Activated CD4-positive, CD25-positive, alpha-beta regulatory T cell (primary cell): ENCODE measurements at regions not wholly inside any gene's neighbourhood (a gene's known extent, or its start where the extent isn't known, plus 50 kb on each side); places are given as distances from the start of the nearest gene placed in this dataset.

Experiments
- DNase-seq, 4 experiments: peaks; one replicate each; lab custom pipeline; 2025; lab: John Stamatoyannopoulos, UW

- no peak for DNase-seq
Observed at GRCh38 chr20:52921340-52921739, 50.8 kb upstream of the TSHZ2 start.

DNA sequence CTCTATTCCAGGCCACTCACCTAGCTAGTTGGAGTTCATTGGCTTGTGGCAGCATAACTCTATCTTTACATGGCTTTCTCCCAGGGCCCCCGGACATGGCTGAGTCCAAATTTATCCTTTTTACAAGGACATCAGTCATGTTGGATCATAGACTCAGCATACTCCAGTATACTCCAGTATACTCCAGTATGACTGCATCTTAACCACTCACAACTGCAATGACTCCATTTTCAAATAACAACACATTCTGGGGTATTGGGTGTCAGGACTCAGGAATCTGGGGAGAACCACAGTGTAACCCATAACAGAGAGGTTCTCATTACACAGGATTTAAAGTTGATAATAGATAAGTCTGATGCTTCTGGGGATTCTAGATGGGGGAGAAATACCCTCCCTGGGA is 53.8 kb upstream of the TSHZ2 start:
- DNase-seq = no peak

- no peak for DNase-seq
Observed at GRCh38 chr20:52915564-52915963, 56.6 kb upstream of the TSHZ2 start.

- no peak for DNase-seq
Observed at GRCh38 chr20:52914870-52915269, 57.3 kb upstream of the TSHZ2 start.

DNA sequence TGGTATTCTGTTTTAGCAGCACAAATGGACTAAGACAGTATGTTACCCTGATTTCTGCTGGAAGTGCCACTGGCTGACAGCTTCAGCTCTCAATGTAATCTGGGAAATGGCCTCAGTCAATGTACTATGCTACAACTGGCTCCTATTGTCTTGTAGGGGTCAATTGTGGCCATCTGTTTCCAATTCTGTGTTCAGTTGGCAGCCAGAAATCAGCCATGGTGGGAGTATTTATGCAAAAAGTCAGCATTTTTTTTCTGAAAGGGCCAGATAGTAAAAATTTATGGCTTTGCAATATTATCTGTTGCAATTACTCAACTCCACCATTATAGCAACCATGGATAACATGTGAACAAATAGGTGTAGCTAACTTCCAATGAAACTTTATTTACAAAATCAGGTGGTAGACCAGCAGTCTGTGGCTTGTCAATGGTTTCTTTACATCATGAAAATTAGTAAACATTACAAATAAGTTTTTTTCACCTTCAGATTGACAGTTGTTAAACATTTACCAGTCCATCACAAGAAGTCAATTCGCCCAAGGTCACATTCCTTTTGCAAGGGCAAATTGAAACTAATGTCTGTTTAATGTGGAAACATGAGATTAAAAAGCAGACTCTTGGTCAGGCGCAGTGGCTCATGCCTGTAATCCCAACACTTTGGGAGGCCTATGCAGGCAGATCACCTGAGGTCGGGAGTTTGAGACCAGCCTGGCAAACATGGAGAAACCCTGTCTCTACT is 58.3 kb upstream of the TSHZ2 start:
- DNase-seq = no peak

DNA sequence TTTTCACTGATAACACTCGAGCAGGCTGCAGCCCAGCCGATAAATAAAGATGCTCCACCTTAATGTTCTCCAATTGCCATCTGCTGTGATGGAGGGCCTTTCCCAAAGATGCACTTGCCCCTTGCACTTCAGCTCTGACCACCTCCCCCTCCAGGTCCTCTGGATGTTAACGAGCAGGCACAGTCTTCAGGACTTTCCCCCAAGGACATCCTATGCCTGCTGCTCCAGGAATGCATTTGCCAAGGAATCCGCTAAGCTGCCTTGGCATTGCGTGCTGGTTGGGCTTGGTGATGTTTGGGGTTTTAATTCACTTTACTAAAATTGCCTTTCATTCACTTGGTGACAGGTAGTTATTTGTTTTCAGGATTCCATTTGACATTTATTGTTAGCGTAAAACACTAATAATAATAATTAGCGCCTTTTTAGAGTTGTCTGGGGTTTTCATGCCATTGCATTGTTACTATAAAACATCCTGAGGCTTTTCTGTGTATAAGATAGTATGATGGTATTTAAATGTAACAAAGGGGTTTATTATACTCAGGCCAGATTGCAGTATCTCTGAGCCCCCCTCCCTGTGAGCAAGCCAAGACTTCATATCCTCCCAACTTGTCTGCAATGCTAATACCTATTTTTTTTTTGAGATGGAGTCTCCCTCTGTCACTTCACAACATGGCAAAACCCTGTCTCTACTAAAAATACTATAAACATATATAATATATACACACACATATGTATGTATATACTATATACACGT is 66.7 kb upstream of the TSHZ2 start:
- DNase-seq = no peak

DNA sequence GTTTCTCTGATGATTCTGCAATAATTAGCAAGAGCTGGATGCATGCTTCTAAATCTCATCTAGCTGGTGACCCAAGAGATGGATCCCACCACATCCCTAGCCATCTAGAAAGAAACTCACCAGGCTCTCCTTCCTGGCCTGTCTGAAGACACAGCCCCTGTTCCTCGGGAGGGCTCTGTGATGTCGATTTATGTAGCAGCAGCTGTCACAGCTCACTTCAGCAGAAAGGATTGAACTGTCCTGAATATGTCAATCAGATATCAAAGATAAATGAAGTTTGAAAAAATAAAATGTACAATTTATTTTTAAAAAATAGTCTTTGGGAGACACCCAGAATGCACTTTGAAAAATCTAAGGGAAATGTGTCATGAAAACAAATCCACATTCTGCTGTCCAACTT is 67.3 kb upstream of the TSHZ2 start:
- DNase-seq = no peak

DNA sequence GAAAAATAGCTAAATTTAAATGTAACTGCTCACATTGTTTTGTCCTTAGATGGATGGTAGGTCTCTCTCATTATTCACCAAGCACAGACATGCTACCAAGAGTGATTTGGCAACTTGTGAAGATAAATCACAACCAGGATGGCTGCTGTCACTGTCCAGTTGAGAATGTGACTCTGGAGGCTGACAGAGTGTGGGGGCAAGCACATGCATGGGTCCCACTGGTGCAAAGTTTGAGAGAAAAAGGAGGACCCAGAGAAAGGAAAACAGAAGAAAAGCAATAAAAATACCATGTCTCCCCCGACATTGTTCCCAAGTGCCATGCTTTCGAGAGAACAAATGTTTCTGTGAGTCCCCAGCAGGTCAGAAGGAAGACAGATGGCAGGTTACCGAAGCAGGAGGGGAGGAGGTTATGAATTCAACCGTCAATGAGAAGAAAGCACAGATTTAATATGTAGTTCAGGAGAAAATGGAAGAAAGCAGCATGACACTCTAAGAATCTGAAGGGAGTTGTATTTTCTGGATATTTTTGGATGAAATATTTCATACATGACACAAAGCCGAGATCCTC is 73.0 kb upstream of the TSHZ2 start:
- no peak for DNase-seq

DNA sequence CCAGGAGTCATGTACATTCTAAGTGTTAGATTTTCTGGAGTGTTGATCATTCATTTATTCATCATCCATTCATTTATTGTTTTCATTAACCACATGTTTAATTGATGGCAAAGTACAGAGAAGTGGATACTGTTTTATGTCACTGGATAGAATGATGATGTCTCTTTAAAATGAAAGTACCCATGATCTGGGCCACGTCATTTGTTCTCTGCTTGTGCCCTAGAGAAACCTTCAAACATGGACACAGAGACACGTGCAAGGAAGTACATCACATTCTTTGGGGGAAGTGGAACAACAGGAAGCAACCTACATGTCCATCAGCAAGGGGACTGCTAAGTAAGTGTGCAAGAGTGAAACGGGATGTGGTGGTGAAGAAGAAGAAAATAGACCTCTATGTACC is 75.8 kb upstream of the TSHZ2 start:
- no peak for DNase-seq

GRCh38 chr20:52895701-52896100 is 76.5 kb upstream of the TSHZ2 start:
- no peak for DNase-seq

DNA sequence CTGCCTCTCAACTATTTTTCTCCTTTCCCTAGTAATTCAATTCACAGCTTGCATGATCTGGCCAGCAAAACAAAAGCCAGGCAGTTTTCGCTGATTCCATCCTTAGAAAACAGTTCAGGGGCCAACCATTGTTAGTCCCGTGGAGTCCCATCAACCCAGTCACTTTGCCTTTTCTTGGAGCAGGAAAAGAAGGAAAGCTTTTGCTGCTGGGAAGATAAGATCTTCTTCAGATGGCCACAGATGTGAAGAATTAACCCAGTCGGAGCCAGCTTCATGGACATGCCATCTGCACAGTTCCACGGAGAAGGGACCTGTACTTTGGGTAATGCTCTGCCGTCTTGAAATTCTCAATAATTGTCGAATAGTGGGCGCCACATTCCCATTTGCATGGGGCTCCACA is 76.9 kb upstream of the TSHZ2 start:
- no peak for DNase-seq

DNA sequence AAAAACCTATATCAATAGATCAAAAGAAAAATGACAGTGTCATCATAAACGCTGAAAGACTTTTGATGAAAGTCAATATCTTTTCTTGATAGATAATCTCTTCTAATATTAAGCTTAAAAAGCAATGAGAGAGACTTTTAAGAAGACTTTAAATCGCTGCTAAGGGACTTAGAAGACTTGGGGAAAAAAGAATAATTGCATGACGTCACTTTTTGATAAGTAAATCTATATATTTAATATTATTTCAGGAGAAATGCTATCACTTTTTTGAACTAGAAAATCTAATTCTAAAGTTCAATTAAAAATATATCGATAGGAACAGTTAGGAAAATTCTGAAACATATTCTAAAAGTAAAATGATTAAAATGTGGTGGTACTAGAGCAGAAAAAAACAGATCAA is 78.7 kb upstream of the TSHZ2 start:
- DNase-seq = no peak

- no peak for DNase-seq
Observed at GRCh38 chr20:52892023-52892422, 80.1 kb upstream of the TSHZ2 start.

DNA sequence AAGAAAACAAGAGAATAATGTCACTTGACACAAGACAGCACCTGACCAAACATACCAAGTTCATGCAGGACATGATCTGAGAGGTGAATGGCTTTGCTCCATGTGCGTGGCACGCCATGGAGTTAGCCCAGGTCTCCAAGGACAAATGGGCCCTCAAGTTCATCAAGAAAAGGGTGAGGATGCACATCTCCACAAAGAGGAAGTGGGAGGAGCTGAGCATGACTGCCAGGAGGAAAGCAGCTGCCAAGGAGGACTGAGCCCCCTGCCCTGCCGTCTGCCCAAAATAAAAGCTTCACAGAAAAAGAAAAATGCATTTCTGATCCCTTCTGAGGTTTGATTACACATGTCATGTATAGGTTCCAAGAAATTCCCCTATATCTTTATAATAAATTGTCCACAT is 82.0 kb upstream of the TSHZ2 start:
- no peak for DNase-seq

GRCh38 chr20:52889225-52889624 is 82.9 kb upstream of the TSHZ2 start:
- no peak for DNase-seq

DNA sequence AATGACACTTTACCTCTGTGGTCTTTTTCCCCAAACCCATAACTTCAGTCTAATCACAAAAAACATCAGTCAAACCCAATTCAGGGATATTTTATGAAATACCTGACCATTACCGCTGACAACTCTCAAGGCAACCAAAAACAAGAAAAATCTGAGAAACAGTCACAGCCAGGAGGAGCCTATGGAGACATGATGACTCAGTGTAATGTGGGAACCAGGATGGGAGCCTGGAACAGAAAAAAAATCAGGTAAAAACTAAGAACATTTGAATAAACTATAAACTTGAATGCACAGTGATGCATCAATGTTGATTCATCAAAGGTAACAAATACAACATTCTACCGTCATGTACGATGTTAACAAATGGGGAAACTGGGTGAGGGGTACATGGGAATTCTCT is 84.1 kb upstream of the TSHZ2 start:
- DNase-seq = no peak

- DNase-seq = no peak
Observed at GRCh38 chr20:52880997-52881396, 91.2 kb upstream of the TSHZ2 start.

- no peak for DNase-seq
Observed at GRCh38 chr20:52880259-52880658, 91.9 kb upstream of the TSHZ2 start.

DNA sequence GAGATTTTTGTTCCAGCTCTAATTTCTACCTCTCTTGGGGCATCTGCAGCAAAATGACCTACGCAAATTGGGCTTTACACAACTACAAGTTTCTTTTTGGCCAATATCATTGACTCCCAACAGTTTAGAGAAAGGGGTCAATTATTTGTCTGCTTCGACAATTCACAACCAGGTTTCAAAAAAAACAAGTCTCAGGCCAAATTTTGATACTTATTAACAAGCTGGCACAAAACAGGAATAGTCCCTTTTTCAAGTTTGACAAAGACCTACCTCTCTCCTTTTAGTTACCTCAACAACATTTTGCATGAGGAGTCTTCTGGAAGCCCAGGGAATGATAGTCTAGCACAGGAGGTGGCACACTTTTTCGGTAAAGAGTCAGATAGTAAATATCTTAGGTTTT is 97.9 kb upstream of the TSHZ2 start:
- no peak for DNase-seq

DNA sequence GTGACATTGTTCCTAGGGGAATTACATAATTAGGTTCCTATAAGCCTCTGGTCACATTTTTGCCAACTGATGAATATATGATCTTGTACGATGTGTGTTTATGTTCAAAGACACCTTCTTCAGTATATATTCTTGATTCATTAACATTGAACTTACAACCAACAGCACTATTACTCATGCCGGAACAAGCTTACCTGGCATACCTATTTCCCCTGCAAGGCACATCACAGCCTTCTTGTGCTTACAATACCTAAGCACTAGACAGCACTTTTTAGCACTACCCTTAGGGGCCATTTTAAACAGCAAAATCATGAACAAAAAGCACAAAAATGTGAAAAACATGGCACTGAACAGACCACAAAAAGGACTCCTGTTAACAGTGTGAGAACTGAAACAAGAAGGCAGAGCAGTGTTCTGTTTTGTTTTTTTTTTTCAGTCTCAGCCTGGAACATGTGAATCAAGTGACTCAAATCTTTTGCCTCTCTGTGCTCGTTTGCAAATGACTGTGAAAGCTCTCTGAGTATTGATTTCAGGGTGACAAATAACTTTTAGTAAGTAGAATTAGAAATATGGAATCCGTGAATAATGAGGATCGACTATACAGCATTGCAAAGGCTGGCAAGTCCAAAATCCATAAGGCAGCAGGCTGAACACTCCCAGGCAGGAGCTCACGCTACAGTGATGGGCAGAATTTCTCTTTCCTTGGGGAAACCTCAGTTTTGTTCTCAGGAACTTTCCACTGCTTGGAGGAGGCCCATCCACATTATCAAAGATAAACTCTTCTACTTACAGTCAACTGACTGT is 102.3 kb upstream of the TSHZ2 start:
- no peak for DNase-seq

- DNase-seq = no peak
Observed at GRCh38 chr20:52869276-52869675, 102.9 kb upstream of the TSHZ2 start.

DNA sequence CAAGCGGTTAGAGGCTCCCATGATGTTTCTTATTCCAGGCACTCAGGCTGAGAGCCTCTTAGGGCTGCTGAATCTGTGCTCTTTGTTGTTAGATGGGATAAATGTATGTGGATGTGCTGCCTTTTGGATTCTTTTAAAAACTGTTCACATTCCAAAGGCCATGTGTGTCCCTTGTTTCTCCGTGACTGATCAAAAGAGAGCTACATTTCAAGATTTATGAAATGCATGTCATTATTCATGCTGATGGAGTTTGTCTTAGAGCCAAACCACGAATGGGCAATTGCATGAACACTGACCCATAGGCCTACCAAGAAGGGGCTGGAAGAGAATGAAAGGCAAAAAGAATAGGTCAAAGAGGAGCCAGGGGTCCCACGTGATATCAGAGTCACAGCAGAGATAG is 104.9 kb upstream of the TSHZ2 start:
- DNase-seq = no peak
